Ishikawa (cell line): ENCODE measurements at regions not wholly inside any gene's neighbourhood (a gene's known extent, or its start where the extent isn't known, plus 50 kb on each side); places are given as distances from the start of the nearest gene placed in this dataset.

Experiments used
- EGR1 ChIP-seq: IDR thresholded peaks from 2 replicates; pipeline ENCODE4 v1.6.1; 2012
- EP300 ChIP-seq: IDR thresholded peaks from 2 replicates; pipeline ENCODE4 v1.6.1; 2012; ENCODE audit warnings: borderline replicate concordance
- FOXM1 ChIP-seq: IDR thresholded peaks from 2 replicates; pipeline ENCODE4 v1.6.1; 2012; ENCODE audit warnings: low read depth, borderline replicate concordance
- RAD21 ChIP-seq: IDR thresholded peaks from 2 replicates; pipeline ENCODE4 v1.6.1; 2012; ENCODE audit warnings: low read depth
- TCF12 ChIP-seq: IDR thresholded peaks from 2 replicates; pipeline ENCODE4 v1.6.1; 2012; ENCODE audit warnings: low read depth
- TF ChIP-seq, protein P1 (sequence below): IDR thresholded peaks from 2 replicates; pipeline ENCODE4 v1.6.1; 2012
- TF ChIP-seq, protein P2 (sequence below): IDR thresholded peaks from 2 replicates; pipeline ENCODE4 v1.6.1; 2012; ENCODE audit warnings: low read depth, mild to moderate bottlenecking

DNA sequence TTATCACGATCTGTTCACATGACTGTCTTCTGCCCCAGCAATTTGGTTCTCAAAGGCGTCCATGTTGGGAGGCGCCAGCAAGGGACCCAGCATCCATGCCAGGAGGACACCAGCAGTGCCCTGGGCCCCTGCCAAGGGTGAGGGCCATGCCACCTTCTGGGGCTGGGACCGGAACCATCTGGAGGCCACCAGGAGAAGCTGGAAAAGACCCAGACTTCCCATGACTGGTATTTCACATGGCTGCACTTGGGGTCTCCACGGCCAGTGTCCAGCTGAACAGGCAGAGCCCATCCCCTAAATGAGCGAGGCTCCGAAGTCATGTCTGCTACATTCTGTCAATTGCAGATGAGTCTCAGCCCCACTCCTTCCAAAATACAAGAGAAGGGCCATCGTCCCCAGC lies 306.8 kb upstream of the HS6ST1 start:
- TF ChIP-seq RAD21 (no peak), EP300 (no peak), FOXM1 (no peak), TCF12 (no peak), EGR1 (no peak)
- TF ChIP-seq, protein P1, sequence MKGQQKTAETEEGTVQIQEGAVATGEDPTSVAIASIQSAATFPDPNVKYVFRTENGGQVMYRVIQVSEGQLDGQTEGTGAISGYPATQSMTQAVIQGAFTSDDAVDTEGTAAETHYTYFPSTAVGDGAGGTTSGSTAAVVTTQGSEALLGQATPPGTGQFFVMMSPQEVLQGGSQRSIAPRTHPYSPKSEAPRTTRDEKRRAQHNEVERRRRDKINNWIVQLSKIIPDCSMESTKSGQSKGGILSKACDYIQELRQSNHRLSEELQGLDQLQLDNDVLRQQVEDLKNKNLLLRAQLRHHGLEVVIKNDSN, result no peak
- TF ChIP-seq, protein P2, sequence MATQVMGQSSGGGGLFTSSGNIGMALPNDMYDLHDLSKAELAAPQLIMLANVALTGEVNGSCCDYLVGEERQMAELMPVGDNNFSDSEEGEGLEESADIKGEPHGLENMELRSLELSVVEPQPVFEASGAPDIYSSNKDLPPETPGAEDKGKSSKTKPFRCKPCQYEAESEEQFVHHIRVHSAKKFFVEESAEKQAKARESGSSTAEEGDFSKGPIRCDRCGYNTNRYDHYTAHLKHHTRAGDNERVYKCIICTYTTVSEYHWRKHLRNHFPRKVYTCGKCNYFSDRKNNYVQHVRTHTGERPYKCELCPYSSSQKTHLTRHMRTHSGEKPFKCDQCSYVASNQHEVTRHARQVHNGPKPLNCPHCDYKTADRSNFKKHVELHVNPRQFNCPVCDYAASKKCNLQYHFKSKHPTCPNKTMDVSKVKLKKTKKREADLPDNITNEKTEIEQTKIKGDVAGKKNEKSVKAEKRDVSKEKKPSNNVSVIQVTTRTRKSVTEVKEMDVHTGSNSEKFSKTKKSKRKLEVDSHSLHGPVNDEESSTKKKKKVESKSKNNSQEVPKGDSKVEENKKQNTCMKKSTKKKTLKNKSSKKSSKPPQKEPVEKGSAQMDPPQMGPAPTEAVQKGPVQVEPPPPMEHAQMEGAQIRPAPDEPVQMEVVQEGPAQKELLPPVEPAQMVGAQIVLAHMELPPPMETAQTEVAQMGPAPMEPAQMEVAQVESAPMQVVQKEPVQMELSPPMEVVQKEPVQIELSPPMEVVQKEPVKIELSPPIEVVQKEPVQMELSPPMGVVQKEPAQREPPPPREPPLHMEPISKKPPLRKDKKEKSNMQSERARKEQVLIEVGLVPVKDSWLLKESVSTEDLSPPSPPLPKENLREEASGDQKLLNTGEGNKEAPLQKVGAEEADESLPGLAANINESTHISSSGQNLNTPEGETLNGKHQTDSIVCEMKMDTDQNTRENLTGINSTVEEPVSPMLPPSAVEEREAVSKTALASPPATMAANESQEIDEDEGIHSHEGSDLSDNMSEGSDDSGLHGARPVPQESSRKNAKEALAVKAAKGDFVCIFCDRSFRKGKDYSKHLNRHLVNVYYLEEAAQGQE, result no peak
